ENCODE measurements at regions not wholly inside any gene's neighbourhood (a gene's known extent, or its start where the extent isn't known, plus 50 kb on each side); places are given as distances from the start of the nearest gene placed in this dataset.

DNA sequence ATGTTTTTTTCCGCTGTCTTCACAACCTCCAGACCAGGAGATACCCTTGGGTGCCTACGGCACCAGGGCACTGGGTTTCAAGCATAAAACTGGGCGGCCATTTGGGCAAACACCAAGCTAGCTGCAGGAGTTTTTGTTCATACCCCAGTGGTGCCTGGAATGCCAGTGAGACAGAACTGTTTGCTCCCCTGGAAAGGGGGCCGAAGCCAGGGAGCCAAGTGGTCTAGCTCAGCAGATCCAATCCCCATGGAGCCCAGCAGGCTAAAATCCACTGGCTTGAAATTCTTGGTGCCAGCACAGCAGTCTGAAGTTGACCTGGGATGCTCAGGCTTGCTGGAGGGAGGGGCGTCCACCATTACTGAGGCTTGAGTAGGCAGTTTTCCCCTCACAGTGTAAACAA lies 265.3 kb upstream of the ZEB2 start:
- Histone ChIP-seq H3K27ac (no peak overlapping the region), H3K4me3 (no peak overlapping the region), H3K27me3 (no peaks in the 10 kb centered on the region), H3K36me3 (ENCODE audit: low read depth, missing control alignments) (no peaks in the 10 kb centered on the region), H3K9me3 (no peaks in the 10 kb centered on the region), H3K4me1 (no peaks in the 10 kb centered on the region)
- DNase-seq: no peak
- 83 to 95% methylated on average over 2 to 5 of the region's 5 CpGs for WGBS, 2 donors
- intact Hi-C loops (cut with DNase I; ENCODE audit: low total_unique reads): no loop called here
- TF ChIP-seq, protein P1, sequence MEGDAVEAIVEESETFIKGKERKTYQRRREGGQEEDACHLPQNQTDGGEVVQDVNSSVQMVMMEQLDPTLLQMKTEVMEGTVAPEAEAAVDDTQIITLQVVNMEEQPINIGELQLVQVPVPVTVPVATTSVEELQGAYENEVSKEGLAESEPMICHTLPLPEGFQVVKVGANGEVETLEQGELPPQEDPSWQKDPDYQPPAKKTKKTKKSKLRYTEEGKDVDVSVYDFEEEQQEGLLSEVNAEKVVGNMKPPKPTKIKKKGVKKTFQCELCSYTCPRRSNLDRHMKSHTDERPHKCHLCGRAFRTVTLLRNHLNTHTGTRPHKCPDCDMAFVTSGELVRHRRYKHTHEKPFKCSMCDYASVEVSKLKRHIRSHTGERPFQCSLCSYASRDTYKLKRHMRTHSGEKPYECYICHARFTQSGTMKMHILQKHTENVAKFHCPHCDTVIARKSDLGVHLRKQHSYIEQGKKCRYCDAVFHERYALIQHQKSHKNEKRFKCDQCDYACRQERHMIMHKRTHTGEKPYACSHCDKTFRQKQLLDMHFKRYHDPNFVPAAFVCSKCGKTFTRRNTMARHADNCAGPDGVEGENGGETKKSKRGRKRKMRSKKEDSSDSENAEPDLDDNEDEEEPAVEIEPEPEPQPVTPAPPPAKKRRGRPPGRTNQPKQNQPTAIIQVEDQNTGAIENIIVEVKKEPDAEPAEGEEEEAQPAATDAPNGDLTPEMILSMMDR (IDR thresholded peaks at IDR 0.05): no peak
- no peak for TF ChIP-seq POLR2A (IDR thresholded peaks at IDR 0.05)

DNA sequence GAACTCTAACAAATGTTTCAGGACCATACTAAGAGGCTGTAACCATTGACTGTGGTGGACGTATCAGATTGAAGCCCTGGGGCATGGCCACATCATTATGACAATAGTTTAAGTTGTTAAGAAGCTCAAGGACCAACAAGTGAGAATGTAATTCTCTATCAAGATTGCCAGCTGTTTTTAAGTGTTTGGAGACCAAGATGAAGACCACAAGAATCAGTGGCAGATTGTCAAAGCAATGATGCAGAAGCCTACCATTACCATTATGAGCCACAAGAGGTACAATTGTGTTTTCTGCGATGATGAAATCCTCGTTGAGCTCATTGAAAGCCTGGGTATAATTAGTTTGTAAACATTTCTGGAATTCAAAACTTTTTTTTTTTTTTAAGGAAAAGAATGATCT lies 261.1 kb upstream of the ZEB2 start:
- no peaks in the 10 kb centered on the region for H3K9me3 ChIP-seq
- no peak for TF ChIP-seq POLR2A (IDR thresholded peaks at IDR 0.05)
- TF ChIP-seq, protein P1 (IDR thresholded peaks at IDR 0.05): no peak
- H3K4me1 ChIP-seq: peaks cover 10% of the 10 kb centered on the region
- H3K4me3 ChIP-seq: no peak overlapping the region
- H3K27ac ChIP-seq: no peak overlapping the region
- DNase-seq: no peak
- no peaks in the 10 kb centered on the region for H3K27me3 ChIP-seq
- no peaks in the 10 kb centered on the region for H3K36me3 ChIP-seq (ENCODE audit: low read depth, missing control alignments)
- intact Hi-C loops (cut with DNase I; ENCODE audit: low total_unique reads): no loop called here
- WGBS, 2 donors: 87 to 92% methylated on average over 3 of the region's 3 CpGs

DNA sequence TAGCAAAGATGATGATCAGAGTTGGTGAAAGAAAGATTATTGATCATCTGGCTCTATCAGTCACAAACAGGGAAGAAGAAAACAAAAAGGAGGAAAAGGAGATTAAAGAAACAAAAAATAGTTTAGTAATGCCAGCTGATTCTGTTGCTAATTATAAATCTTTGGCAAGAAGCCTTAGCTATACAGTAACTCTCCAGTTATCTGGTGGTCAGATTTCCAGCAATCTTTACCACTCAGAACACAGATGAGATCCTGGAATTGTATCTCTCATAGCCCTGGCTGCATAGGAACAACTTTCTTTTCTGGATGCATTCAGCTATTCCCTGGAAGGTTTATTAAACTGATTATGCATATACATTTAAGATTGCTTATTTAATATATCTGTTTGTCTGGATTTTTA lies 256.8 kb upstream of the ZEB2 start:
- no peak overlapping the region for H3K4me3 ChIP-seq
- TF ChIP-seq, protein P1 (IDR thresholded peaks at IDR 0.05): no peak
- no peak for TF ChIP-seq POLR2A (IDR thresholded peaks at IDR 0.05)
- H3K27me3 ChIP-seq: no peaks in the 10 kb centered on the region
- no peak overlapping the region for H3K27ac ChIP-seq
- intact Hi-C loops (cut with DNase I; ENCODE audit: low total_unique reads): no loop called here
- H3K9me3 ChIP-seq: no peaks in the 10 kb centered on the region
- H3K4me1 ChIP-seq: peaks cover 13% of the 10 kb centered on the region
- H3K36me3 ChIP-seq (ENCODE audit: low read depth, missing control alignments): no peaks in the 10 kb centered on the region
- DNase-seq: no peak

DNA sequence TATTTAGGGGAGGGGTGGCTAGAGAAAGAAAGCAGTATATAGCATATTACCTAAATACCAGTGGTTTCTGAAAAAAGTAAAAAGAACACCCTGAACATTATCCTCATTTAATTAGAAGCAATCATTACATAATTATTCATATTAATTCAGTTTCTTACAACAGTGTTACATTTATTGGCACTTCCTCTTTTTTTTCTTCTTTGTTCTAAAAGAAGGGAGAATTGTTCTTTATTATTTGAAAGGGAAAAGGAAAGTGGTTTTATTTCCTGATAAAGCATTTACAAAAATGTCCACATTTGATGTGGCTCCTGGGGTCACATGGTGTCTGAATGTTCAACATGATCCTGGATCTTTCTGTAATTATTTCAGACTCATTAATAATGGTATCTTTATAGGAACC lies 254.9 kb upstream of the ZEB2 start:
- Histone ChIP-seq H3K4me3 (no peak overlapping the region), H3K27me3 (no peaks in the 10 kb centered on the region), H3K9me3 (no peaks in the 10 kb centered on the region), H3K4me1 (peaks cover 13% of the 10 kb centered on the region), H3K27ac (no peak overlapping the region), H3K36me3 (ENCODE audit: low read depth, missing control alignments) (no peaks in the 10 kb centered on the region)
- DNase-seq: no peak
- intact Hi-C loops (cut with DNase I; ENCODE audit: low total_unique reads): no loop called here
- TF ChIP-seq POLR2A (IDR thresholded peaks at IDR 0.05): no peak
- TF ChIP-seq, protein P1 (IDR thresholded peaks at IDR 0.05): no peak

DNA sequence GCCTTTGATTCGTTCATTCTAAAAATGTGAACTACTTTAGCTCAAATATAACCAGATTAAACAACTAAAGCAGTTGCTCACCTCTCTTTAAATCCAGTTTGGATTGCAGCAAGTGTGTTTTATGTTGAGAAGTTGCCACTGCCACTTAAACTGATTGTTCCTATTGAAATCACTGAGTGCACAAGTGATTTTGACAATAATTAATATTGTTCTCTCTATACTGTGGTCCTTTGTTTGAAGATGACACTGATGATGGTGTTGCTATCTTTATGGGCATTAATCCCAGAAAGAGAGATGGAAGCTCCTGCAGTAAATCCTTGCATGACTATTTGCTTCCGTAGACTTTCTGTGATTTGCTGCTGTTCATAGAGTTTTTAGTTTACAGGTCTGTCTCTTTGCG lies 251.4 kb upstream of the ZEB2 start:
- Histone ChIP-seq H3K27me3 (no peaks in the 10 kb centered on the region), H3K4me3 (no peak overlapping the region), H3K9me3 (no peaks in the 10 kb centered on the region), H3K36me3 (ENCODE audit: low read depth, missing control alignments) (no peaks in the 10 kb centered on the region), H3K4me1 (peaks cover 6% of the 10 kb centered on the region), H3K27ac (no peak overlapping the region)
- TF ChIP-seq, protein P1 (IDR thresholded peaks at IDR 0.05): no peak
- TF ChIP-seq POLR2A (IDR thresholded peaks at IDR 0.05): no peak
- intact Hi-C loops (cut with DNase I; ENCODE audit: low total_unique reads): no loop called here
- WGBS, 2 donors: 73 to 75% methylated on average over 3 of the region's 3 CpGs
- DNase-seq: no peak

Data from testis (tissue), 2 donors.